GM18951 (cell line): ENCODE measurements at regions not wholly inside any gene's neighbourhood (a gene's known extent, or its start where the extent isn't known, plus 50 kb on each side); places are given as distances from the start of the nearest gene placed in this dataset.

Experiments
- POLR2A ChIP-seq: IDR thresholded peaks from 4 replicates; pipeline ENCODE4 v1.6.1; 2011; ENCODE audit warnings: mild to moderate bottlenecking; ENCODE audit not compliant: insufficient read length, insufficient read depth; ENCODE audit errors: extremely low read depth
- in situ Hi-C: fragments of 300-500 bp; cut with MboI; formaldehyde crosslinking; loops from one replicate; pipeline ENCODE4 v1.12.0; 2022; ENCODE audit warnings: low sequenced_read_pairs, mixed read lengths, inconsistent platforms; ENCODE audit not compliant: unreplicated experiment

DNA sequence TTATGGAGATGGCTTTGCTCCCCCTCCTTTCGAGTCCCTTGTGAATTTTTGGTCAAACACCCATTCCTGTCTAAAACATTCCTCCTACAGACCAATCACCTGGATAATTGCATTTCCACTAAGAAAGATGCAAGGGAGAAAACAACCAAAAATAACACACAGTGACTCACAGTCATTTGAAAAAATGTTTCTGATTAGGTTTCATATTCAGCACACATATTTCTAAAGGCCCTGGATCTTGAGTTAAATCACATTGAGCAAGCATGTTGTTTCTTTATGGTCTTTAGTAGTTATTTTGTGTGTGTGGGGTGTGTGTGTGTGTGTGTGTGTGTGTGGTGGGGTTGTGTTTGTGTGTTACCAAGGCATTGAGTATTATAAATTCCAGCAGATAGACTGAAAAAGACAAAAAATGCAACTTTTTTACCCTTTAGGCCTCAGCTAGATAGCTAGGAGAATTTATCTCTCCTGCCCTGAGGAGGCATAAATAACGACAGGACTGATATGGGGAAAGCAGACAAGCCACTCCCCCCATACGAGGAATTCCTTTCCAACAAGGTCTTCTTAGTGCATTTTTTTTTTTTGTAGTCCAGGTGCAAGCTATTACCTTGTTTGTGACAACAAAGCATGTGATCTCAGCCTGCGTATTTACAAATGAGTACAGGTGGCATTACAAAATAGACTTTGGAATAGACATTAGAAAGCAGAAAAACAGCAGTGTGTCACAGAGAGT is 265.4 kb upstream of the ADGRL3 start:
- in situ Hi-C loops, result no loop called here
- no peak for TF ChIP-seq POLR2A

DNA sequence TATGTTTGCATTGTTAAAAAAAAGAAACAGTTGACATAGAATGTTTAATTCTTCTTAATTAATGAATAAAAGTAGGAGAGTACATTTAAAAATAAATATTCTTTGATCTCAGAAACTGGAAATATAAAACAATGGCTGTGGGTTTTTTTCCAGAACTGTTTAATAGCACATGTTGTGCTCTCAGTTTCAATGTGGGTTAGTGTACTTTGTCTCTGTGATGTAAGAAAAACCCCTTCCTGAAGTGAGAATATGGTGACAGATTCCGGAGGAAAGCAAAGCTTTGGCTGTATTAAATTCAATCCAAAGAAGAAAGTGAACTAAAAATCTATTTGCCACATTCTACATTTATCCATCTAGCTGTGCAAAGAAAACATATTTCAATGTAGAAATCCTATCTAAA is 261.9 kb upstream of the ADGRL3 start:
- in situ Hi-C loops, result no loop called here
- no peak for TF ChIP-seq POLR2A

DNA sequence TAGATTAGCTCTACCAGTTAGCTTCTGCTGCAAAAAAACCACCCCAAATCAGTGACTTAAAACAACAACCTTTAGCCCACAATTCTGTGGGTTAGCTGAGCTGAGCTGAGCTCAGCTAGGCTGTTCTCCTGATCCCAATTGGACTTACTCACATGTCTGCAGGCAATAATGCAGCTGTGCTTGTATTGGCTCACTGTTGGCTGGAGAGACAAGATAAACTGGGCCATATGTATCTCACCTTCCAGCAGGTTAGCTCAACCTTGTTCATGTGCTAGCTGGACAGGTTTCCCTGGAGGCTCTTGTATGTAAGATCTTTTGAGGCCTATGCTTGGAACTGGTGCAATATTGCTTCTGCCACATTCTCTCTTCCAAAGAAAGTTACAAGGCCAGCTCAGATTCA is 261.5 kb upstream of the ADGRL3 start:
- TF ChIP-seq POLR2A, result no peak
- in situ Hi-C loops, result no loop called here

DNA sequence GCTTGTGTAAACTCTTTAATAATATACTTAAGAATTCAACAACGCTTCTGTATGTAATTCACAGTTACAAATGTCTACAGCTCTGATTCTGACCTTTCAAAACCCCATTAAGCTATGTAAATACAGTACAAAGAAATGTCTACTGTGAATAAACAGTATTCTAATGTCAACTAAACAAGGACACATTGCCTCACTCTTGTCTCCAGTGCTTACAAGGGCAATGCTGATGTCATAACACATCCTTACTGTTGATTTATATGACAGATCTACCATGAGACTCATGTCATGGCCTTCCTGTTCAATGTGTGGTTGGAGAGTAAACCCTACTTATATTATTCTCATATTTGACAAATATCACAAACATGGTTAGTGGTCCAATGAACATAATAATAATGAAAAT is 256.1 kb upstream of the ADGRL3 start:
- in situ Hi-C loops, result no loop called here
- no peak for TF ChIP-seq POLR2A

DNA sequence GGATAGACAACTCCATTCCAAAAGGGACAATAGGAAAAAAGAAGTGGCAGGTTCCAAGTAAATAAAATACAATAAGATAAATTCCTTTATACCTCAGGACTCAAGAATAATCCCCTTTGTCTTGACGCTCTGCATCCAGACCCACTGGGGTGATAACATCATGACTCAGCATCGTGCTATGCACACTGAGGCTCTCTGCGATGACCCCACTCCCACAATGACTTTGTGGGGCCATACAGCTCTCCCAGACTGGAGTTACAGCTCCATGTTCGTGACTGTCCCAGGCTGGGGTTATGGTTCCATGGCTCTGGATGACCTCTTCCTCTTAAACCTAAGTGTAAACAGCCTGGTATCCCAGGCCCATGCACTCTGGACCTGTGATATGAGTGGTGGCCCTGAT is 254.5 kb upstream of the ADGRL3 start:
- no peak for TF ChIP-seq POLR2A
- in situ Hi-C loops, result no loop called here

DNA sequence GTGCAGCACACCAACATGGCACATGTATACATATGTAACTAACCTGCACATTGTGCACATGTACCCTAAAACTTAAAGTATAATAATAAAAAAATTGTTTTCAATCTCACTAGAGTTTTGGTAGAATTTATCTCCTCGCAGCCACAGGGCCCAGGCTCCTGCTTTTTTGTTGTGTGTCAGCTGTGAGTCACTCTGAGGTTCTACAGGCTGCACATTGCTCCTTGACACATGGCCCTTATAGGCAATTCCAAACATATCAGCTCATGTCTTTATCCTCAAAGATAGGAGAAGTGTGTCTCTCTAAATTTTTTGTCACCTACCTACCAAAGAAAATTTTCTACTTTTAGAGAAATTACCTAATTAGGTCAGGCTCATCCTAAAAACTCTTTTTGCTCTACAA is 252.1 kb upstream of the ADGRL3 start:
- in situ Hi-C loops, result no loop called here
- no peak for TF ChIP-seq POLR2A

DNA sequence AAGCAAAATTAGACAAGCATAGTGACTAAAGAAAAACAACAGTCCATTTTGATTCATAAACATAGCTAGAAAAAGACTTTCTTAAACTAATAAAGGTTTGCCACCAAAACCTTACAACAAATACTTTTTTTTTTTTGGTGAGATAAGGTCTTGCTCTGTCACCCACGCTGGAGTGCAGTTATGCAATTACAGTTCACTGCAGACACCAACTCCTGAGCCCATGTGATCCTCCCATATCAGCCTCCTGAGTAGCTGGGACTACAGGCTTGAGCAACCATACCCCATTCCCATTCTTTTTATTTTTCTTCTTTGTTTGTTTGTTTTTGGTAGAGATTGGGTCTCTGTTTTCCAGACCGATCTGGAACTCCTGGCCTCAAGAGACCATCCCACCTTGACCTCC is 247.2 kb upstream of the ADGRL3 start:
- in situ Hi-C loops, result no loop called here
- no peak for TF ChIP-seq POLR2A

DNA sequence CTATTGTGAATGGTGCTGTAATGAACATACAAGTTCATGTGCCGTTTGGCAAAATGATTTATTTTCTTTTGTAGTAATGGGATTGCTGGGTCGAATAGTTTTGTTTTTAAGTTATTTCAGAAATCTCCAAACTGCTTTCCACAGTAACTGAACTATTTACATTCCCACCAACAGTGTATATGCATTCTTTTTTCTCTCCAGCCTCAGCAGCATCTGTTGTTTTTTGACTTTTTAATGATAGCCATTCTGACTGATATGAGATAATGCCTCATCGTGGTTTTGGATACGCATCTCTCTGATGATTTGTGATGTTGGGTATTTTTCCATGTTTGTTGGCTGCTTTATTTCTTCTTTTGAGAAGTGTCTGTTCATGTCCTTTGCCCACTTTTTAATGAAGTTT is 246.3 kb upstream of the ADGRL3 start:
- TF ChIP-seq POLR2A, result no peak

DNA sequence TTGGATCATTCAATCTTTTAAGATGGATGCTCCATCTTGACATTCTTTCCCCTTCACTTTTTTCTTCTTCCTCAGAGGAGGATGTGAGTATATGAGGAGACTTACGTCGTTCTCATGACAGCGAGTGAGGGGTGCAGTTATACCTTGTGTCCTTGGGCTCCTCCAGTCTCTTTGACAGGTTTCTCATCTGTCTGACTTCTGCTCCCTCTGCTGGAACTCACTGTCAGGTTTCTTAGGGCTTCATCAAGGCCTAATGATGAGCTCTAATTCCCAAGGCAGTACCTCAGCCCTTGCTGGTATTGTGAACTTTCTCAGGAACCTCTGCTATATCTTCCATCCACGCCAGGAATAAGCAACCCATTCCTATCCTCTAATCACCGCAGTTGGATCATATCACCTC is 237.8 kb upstream of the ADGRL3 start:
- TF ChIP-seq POLR2A, result no peak
- in situ Hi-C loops, result no loop called here

More for the DNA sequence above, 246.3 kb upstream of the ADGRL3 start:
- in situ Hi-C loops, result no loop called here

DNA sequence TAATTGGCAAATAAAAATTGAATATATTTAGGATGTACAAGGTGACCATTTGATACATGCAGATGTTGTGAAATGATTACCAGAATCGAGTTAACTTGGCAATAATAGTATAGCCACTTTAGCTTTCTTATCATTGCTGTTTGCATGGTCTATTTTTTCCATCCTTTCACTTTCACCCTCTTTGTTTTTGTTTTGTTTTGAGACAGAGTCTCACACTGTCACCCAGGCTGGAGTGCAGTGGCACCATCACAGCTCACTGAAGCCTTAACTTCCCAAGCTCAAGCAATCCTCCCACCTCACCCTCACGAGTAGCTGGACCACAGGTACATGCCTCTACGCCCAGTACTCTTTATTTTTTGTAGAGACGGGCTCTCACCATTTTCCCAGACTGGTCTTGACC is 218.6 kb upstream of the ADGRL3 start:
- in situ Hi-C loops, result no loop called here
- no peak for TF ChIP-seq POLR2A

DNA sequence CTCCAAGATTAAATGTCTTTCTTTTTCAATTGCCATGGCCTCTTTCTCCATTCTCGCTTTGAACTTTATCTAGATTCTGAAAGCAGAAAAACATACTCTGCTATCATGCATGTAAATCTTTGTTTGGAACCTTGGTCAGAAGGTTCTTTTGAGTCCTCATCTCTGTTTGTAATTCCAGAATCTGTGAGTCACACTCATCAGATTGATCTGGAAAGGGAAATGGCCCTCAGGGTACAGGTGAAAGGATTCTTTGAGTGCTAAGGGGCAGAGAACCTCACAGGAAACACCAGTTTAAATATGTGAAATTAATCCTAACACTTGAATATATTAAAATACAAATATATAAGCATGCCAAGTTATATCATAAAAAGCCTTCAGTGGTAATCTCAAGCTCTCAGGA is 211.0 kb upstream of the ADGRL3 start:
- no peak for TF ChIP-seq POLR2A
- in situ Hi-C loops, result no loop called here

DNA sequence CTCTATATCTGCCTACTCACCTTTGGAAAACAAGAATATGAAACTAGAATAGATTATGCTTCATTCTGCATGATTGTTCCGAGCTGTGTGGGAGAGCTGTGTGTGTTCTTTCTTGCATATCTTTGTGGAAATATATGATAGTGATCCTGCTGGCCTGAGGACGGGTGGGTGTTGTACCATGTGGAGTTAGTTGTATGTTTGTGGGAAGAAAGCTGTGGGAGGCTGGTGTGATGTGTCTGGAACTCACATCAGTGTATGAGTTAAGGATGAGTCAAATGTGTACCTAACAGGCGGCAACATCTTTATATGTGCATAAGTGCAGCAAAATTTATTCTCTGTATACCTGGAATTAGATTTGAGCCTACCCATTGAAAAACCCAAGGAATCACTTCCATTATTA is 208.1 kb upstream of the ADGRL3 start:
- no peak for TF ChIP-seq POLR2A

DNA sequence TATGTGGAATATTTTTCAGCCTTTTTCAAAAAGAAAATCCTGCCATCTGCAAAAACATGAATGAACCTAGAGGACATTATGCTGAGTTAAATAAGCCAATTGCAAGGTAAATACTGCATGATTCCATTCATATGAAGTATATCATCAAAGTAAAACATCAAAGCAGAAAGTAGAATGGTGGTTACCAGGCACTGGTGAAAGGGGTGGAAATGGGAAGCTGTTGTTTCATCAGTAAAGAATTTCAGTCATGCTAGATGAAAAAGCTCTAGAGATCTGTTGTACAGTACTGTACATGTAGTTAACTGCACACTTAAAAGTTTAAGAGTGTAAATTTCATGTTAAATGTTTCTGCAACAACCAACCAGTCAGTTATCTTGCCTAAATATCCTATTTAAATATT is 196.8 kb upstream of the ADGRL3 start:
- TF ChIP-seq POLR2A, result no peak
- in situ Hi-C loops, result no loop called here

More for the DNA sequence above, 208.1 kb upstream of the ADGRL3 start:
- in situ Hi-C loops, result no loop called here

DNA sequence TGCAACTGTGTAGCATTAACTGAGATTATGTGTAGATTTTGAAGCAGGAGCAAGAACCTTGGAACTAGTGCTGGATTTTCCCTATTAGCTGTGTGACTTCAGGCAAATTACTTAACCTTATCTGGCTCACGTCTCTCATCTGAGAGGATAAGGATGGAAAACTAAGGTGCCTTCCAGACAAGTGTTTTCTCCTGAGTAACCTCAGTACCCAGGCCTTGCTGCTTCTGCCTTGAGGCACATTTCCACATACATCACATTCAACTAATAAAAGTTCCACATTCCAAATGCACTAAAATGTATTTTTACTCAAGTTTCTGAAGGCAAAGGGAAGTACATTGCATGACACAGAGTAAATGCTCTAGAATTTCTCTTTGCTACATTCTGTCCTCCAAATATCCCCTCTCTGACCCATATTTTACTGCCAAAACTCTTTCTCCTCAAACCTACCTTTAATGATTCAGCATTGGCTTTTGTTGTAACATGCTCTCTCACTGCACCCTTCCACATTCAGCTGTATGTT is 195.4 kb upstream of the ADGRL3 start:
- in situ Hi-C loops, result no loop called here

More for the DNA sequence above, 195.4 kb upstream of the ADGRL3 start:
- TF ChIP-seq POLR2A, result no peak
